Activated T-cell treated with anti-CD3 and anti-CD28 coated beads for 1 hour (primary cell): ENCODE measurements at regions not wholly inside any gene's neighbourhood (a gene's known extent, or its start where the extent isn't known, plus 50 kb on each side); places are given as distances from the start of the nearest gene placed in this dataset.
"Not testable (repeated sequence)": the region's sequence is repeated elsewhere in the genome, so short reads cannot be mapped to it uniquely, and the experiment has no call there.

Experiments
- DNase-seq: peaks from one replicate; pipeline ENCODE4 v3.0.0-alpha.2; 2020; ENCODE audit warnings: low read depth

DNA sequence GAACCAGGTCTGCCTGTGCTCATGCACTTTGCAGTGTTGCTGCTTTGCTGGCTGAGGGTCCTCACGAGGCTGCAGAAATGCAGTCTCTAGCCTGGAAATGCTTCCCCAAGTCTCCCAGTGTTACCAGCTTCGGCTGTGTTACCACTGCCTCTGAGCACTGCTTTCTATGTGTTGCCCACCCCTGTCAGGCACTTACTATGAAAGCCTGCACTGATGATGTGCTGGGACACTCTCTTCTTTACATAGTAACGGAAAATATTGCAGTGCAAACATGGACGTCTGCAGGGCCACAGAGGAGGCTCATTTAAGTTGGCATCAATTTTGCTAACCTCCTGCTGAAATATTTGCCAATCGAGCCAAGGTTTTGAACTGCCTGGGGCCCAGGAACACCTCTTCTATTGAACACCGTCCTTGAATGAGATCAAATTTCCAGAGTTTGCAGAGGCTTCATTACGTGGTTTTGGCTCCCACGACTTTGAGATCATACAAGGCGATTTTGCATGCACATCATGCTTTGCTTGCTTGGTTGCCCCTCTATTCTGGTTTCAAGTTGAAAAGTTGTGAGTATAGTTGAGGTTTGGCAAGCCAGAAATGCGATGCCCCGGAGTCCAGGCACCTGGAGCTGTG, 404.7 kb upstream of the PODXL start:
- DNase-seq, result no peak

DNA sequence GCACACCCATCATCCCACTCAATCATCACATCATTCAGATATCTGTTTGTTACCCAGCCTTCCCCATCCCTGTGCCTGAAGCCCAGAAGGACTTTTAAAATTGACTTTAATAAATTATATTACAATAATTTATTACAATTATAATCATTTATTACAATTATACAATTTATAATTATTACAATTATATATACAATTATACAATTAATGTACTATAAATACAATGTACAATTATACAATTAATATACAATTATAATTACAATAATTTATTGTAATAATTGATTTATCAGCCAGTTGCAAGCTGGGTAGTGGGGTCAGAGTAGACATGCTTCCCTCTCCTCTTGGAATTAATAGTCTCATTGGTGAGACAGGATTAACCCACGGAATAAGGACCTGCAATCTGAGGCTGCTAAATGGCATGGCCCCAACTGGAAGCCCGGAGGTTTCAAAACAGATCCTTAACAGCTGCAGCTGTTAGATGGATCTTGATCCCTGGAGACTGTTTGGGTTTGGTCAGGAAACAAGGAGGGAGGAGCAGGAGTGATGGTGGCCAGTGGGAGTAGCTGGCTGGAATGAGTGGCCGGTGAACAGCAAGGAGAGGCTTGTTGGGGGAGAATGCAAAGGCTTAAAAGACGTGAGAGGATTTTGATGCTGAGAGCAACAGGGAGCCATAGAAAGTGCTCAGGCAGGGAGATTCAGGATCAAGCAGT, 402.8 kb upstream of the PODXL start:
- no peak for DNase-seq

DNA sequence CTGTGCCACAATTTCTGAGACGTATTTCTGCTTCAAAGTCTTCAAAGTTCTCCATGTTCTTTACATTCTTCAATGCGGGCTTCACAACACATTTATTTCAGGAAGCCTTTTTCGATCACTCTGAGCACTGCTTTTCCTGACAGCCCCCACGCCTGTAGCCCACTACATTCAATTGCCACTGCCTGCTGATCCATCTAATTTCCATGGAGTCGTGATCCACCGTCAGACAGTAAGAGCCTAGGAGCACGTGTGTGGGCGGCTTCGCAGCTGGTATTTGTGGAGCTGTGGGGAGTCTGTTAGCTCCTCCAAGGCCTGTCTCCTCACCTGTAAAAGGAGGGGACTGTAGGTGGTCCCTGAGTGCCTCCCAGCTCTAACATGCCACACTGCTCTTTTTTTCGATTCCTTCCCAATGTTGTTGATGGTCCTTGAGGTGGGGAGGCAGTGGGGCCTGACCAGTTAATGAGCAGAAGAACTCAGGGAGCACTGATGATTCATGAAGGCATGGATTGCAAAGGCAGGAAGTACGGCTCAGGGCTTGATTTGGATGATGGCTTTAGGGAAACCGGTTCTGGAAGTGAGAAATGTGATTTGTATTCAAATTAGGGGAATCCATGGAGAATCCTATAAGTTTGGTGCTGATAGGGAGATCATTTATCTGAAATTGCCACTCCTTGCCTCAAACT, 401.1 kb upstream of the PODXL start:
- no peak for DNase-seq

DNA sequence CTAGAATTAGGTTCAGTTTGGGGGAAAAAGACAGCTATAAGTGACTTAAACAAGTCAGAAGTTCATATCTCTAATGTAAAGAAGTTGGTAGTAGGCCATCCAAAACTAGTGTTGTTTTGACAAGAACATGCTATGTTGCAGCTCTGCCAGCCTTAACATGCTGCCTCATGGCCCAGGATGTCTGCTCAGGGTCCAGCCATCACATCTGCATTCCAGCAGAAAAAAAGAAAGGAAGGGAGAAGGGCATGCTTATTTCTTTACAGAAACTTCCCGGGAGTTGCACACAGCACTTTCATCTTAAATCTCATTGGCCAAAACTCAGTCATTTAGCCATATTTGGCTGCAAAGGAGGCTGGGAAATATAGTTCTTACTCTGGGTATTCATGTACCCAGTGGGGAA, 400.4 kb upstream of the PODXL start:
- no peak for DNase-seq

DNA sequence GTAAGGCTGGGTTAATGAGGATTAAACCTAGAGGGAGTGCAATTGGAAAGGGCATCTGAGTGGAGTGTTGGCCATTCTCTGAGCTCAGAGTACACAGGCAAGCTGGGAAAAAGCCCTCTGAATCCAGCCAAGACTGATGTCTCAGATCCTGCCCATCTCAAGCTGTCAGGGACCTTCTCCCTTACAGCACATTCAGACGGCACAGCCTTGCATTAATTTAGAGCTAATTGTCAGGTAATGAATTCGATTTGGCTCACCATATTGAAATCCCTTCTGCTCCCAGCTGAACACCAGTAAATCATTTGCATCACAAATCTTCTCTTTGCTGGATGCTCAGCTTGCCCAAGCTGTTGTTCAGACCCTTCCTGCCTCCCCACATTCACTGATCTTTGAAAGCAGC, 399.3 kb upstream of the PODXL start:
- DNase-seq, result no peak

DNA sequence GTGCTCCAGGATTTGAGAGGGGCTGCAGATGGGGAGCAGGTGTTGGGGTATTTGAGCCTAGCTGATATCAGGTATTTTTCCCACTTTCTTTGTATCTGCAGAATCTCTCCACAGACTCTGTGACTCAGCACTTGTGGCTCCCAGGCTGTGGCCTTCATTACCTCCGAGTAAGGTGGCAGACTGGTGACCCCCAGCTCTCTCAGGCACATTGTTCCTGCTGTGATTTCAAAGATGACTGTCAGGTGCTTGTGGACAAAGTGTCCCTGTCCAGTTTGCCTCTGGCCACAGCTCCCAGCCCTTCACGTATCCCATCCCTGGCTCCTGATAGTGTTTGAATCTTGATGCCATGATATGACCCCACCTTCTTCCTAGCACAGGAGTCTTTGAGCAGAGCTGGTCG, 396.8 kb upstream of the PODXL start:
- DNase-seq, result no peak

DNA sequence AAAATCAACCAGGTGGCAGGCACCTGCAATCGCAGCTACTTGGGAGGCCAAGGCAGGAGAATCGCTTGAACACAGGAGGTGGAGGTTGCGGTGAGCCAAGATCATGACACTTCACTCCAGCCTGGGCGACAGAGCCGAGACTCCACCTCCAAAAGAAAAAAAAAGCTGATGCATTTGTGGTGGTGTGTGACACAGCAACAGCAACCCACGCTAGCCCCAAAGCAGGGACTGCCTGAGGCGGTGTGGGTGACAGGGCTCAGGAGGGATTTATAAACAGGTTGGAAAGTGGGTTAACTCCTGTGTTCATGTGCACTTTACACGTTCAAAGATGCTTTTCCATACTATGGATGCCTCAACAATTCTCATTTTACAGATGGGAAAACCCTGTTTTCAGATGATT, 395.9 kb upstream of the PODXL start:
- no peak for DNase-seq

DNA sequence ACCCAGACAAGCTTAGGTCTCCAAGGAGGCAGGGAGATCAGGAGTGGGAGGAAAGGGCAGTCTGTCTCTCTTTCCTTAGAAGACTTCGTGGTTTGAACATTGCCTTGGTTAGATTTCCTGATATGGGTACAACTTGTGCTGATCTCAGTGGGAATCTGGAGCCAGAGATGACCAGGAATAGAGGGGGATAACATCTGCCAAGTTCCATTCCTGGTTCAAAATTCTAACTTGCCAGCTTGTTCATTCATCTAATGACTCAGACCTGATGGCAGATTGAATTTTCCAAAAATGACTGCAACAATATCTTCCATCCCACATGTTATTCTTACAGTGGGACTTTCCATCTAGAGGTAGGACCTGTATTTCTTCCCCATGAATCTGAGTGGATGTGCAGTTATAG, 394.3 kb upstream of the PODXL start:
- no peak for DNase-seq

DNA sequence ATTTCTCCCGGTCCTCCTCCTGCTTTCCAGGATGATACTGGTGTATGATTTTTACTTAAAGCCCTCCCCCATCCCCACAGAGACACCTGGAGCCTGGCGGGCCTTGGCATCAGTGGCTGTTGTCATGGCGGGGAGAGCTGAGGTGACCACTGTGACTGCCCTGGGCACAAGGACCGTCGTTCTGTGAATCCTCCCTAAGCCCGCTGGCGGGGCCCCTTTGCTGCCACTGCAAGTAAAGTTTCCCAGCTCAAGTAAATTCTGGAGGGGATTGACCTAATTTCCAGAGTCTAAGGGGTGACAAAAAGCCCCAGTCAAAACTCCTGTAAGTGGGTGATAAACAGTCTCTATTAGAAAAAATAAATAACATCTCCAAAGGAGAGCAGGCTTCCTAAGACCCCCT, 393.2 kb upstream of the PODXL start:
- DNase-seq, result no peak

DNA sequence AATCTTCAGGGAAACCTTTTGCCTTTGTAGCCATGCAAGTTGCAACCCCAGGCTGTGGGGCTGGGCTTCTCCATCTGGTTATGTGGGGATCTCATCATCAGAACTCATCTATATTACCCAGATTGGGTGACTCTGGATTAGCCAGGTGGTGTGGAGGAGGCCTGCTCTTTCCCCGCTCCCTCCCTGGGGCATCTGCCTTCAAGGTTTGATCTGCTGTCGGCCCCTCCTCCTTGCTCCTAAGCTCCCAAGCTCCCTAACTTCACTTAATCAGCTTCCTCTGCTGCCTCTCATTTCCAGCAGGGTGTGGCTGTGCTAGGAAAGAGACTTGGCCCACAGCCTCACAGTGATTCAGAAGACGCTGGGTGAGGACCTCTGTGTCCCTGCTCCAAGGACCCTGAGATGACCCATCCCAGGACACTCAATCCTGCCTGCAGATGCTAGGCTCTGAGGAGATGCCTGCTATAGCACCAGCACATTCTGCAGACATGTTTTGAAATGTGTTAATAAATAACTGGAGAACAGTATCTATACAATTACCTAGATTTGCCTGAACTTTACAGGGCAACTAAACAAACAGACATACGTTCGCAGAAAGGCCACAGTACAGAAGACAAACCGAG, 392.1 kb upstream of the PODXL start:
- no peak for DNase-seq

DNA sequence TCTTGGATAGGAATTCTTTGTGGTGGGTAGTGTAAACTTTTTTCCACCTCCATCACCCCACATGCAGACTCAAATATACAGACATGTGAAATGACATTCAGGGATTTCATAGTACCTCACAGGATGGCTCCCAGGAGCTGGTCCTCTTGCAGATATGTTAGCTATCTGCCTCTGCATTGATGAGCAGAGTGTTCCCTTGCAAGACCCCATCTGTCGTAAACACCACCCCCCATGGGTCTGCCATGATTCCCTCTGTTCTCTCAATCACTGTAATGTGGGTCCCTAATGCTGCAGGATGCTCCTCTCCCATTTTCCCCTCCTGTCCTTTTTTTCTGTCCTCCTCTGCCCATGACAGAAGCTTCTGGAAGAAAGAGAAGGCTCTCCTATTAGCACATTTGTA, 391.2 kb upstream of the PODXL start:
- no peak for DNase-seq

DNA sequence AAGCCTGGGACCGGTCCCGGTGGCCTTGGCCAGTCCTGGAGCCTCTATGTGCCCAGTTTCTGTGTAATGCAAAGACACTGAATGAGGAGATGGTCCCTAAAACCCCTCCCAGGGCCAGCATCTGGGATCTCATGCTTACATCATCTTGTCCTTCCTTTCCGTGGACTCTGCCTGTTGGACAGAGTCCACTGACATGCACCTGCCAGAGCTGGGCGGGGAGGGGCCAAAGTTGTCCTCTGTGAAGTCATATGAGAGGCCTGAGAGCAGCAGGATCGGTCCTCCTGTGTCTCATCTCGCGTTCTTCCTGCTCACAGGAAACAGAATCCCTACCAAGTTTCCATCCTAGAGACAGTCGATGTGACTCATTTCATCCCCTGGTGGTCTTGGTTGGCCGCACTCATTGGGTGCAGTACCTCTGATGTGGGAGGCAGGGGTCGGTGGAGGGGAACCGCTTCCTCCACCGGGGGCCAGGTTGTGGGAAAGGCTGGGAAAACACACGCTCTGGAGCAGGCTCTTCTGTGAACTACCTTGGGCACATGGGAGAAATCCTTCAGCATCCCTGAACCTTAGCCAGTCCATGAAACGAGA, 389.6 kb upstream of the PODXL start:
- no peak for DNase-seq

DNA sequence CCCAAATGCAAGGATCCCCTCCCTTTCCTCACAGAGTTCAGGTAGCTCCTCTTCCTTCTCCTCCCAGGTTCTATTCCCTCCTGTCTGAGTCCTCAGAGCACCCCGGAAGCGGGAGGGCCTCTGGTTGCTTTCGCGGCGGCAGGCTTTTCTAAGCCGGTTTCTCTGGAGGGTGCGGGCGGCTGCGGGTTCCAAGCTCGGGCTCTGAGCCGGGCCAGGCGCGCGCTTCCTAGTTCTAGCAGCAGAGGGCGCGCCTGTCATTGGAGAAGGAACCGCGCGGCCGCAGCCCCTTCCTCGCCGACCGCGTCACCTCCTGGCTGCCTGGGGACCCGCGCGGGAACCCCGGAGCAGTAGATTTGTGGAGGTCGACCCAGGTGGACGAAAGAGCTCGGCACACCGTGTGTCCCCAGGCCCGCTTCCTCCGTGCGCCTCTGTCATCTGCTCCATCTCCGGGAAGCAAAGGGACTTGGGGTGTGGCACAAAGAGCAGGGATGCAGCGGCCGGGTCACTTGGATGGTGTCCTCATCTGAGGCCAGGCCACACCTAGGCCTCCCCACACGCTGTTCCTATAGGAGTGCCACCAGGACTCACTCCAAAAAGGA, 389.0 kb upstream of the PODXL start:
- DNase-seq, result no peak

DNA sequence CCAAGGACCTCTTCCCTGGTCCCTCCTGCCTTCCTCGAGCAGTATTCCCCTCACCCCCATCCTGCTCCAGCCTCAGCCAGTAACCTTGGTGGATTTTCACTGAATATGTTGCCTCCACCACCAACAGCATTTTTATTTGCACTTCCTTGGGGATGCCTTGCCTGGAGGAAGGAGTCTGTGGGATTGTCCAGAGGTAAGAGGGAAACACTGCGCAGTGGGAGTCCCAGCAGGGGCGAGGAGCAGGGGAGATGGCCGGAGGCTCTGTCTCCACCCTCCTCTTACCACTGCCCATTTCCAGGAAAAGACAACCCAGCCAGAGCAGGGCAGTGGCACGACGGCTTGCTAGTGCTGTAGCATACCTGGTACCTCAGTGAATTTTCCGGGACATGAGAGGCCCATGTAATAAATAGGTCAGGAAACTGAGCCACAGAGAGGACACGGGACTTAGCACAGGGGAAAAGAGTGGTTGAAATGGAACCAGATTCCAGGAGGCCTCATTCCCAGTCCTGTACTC, 388.2 kb upstream of the PODXL start:
- no peak for DNase-seq

DNA sequence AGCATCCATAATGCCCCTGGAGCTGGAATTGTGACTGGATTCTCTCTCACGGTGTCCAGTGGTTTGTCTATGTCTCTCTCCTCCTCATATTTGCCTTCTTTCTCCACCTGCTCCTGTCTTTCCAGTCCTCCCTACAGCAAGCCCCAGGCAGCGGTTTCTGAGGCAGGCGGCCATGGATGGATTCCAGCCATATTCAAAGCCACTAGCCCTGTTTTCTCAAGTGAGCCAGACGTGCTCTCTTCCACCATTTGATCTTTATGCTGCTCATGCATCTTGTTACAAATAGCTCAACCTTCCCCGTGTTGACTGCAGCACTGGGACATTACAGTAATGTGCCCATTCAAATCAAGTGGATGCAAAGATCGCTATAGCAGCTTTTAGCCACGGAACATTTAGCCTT, 387.2 kb upstream of the PODXL start:
- DNase-seq, result no peak

DNA sequence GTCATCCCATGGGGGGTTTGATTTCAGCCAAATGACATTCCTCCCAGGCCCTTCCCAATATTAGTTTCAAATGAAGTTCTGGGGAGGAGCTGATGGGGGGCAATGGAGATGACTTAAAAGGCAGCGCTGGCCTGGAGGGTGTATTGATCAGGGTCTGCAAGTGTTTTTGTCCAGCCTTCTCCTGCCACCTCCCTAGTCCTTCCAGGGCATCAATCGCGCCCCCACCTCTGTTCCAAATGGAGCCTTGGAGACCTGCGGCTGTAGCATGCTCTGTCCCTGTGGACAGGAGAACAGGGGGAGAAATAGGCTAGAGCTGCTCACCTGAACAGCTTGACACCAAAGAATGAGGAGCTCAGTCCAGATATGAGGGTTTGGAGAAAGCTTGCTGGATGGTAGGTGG, 386.8 kb upstream of the PODXL start:
- no peak for DNase-seq

DNA sequence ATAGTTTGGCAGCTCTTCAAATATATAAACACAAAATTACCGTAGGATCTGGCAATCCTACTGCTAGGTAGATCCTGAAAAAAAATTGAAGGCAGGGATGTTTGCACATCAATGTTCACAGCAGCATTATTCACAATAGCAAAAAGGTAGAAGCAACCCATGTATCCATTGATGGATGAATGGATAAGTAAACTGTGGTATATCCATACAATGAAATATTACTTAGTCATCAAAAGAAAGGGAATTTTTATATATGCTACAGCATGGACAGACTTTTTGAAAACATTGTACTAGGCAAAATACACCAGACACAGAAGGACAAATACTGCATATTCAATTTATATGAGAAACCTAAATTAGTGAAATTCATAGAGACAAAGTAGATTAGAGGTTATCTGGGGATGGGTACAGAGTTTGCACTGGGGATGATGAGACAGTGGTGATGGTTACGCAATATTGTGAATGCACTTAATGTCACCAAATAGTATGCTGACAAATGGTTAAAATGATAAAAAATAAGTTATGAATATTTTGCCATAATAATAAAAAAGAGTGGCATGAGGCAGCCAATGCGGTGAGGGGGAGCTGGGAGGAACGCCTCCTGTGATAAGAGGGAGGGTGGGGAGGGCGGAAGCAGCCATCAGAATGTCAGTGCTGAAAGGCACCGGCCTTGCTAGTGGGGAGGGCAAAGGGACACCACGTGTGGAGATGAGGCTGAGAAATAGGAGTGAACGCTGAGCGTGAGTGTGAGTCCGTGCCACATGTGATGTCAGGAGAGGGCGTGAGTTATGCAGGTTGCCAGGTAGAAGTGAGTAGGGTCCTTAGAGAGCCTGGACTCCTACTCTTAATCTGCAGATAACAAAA, 386.1 kb upstream of the PODXL start:
- no peak for DNase-seq

DNA sequence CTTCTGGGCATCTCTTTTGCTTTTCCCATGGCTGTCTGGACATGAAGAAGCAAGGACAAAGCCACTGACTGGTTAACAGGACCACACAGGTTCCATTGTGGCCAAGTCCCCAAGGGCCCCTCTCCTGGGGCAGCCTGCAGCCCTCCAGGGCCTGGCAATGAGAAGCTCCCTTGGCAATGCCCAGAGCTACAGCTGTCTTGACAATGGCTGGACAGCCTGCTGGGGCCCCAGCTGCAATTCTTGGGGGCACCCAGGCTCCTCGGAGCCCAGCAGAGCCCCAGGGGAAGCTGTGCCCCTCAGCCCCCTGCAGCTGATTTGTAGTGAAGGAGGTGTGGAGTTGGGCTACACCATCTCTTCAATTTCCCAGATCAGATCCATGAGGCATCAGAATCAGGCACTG, 384.9 kb upstream of the PODXL start:
- DNase-seq, result no peak

DNA sequence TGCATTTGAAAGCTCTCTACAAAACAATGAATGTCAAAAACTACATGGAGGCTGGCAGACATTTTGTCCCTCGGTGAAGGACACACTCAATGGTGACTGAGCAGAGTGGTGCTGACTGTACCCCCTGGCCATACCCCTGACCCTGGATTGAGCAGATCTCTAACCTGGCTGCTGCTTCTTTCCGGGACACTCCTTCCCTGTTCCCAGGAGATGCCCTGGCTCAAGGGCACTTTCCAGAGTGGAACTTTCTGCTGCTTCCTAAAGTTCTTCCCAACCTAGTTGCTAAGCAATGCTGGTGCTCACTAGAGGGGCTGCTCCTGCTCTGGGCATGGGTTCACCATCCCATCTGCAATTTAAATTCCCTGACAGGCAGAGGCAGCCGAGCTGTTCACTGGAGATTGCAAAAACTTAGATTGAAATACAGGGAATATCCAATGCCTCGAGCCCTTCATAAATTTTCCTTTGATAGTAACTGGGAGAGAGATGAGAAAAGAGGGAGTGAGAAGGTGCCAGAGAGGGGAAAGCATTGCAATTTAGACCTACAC, 384.3 kb upstream of the PODXL start:
- no peak for DNase-seq

DNA sequence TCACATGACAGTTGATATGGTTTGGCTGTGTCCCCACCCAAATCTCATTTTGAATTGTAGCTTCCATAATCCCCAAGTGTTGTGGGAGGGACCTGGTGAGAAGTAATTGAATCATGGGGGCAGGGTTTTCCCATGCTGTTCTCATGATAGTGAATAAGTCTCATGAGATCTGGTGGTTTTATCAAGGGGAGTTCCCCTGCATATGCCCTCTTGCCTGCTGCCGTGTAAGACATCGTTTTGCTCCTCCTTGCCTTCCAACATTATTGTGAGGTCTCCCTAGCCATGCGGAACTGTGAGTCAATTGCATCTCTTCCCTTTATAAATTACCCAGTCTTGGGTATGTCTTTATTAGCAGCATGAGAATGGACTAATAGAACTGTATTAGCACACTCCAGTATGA, 382.4 kb upstream of the PODXL start:
- DNase-seq, result not testable (repeated sequence)

DNA sequence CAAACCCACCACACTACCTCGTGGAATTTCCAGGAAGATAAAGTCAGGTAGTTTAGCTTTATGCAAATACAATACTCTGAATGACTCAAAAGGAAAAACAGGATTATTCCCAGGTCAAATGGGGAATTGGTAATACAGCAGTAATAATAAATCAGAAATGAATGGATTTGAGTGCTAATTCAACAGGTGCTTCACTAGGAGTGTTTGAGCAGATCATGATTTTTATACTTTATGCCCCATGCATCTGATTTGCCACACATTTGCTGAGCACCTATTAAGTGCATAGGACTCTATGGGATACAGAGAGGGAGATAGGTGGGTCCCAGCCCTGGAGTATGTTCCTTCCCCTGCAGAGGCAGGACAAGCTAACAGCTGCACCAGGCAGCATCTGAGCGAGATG, 381.4 kb upstream of the PODXL start:
- no peak for DNase-seq
